IgD-negative memory B cell (primary cell): ENCODE measurements at regions not wholly inside any gene's neighbourhood (a gene's known extent, or its start where the extent isn't known, plus 50 kb on each side); places are given as distances from the start of the nearest gene placed in this dataset.

Experiments used
- H3K27ac Mint-ChIP-seq, 3 donors: one replicate each; pipeline ENCODE4 v1.8.0; 2020 to 2022; ENCODE audit warnings: mild to moderate bottlenecking in 3 of 3, mixed read lengths in 3 of 3, moderate library complexity in 1 of 3
- H3K27me3 Mint-ChIP-seq: one replicate; pipeline ENCODE4 v1.8.0; 2021; ENCODE audit warnings: mixed read lengths
- H3K36me3 Mint-ChIP-seq: one replicate; pipeline ENCODE4 v1.8.0; 2020; ENCODE audit warnings: mild to moderate bottlenecking, mixed read lengths
- H3K4me1 Mint-ChIP-seq, 3 donors: one replicate each; pipeline ENCODE4 v1.8.0; 2020 to 2022; ENCODE audit warnings: mixed read lengths in 3 of 3, mild to moderate bottlenecking in 1 of 3
- H3K4me3 Mint-ChIP-seq, 4 donors: one replicate each; pipeline ENCODE4 v1.8.0; 2020 to 2022; ENCODE audit warnings: mild to moderate bottlenecking in 4 of 4, mixed read lengths in 4 of 4, moderate library complexity in 3 of 4
- H3K9me3 Mint-ChIP-seq, 3 donors: one replicate each; pipeline ENCODE4 v1.8.0; 2020 to 2021; ENCODE audit warnings: mixed read lengths in 3 of 3, mild to moderate bottlenecking in 1 of 3

DNA sequence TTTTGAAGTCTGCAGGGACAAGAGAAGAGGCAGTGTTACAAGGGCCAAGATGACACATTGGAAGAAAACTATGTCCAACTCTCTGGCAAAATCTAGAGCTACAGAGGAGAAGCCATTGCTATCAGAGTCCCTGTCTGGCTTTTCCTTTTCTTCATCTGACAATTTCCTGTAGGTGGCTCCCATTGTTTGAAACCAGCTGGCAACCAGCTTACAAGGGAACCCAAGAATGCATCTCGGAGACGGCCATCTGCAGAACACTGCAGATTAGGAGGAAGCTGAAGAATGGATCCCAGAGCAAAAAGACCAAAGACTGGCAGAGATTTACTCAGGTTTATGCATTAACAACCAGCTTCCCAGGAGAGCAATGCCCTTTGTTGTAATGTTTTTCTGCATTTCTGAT is 216.2 kb upstream of the CTSO start:
- H3K36me3 Mint-ChIP-seq: no peaks in the 10 kb centered on the region
- H3K27ac Mint-ChIP-seq: no peak overlapping the region
- no peaks in the 10 kb centered on the region for H3K4me1 Mint-ChIP-seq
- H3K27me3 Mint-ChIP-seq: no peaks in the 10 kb centered on the region
- H3K4me3 Mint-ChIP-seq: no peak overlapping the region
- H3K9me3 Mint-ChIP-seq: peaks cover 0 to 9% (median 4%) of the 10 kb centered on the region in 3 donors

- Mint-ChIP-seq H3K27ac (no peak overlapping the region), H3K36me3 (no peaks in the 10 kb centered on the region)
Observed at GRCh38 chr4:156169011-156169410, 215.3 kb upstream of the CTSO start.

DNA sequence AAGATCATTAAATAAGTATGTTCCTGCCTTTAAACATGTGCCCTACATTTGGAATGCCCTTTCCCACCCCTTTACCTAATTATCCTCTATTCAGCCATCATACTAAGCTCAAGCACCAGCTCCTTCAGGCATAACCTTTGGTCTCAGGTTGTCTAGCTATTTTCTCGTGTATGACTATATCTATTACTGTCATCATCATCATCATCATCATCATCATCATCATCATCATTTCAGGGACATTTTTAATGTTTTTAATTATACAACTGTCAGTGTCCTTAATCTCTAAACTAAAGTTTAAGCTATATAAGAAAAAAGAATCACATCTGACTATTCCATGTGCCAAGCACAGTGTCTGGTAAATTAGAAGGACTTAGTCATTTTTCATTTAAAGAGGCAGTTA is 214.6 kb upstream of the CTSO start:
- Mint-ChIP-seq H3K36me3 (no peaks in the 10 kb centered on the region), H3K27ac (no peak overlapping the region), H3K4me1 (no peaks in the 10 kb centered on the region), H3K27me3 (no peaks in the 10 kb centered on the region), H3K4me3 (no peak overlapping the region), H3K9me3 (peaks cover 0 to 13% (median 6%) of the 10 kb centered on the region in 3 donors)

More at GRCh38 chr4:156169011-156169410, 215.3 kb upstream of the CTSO start:
- Mint-ChIP-seq H3K4me3 (no peak overlapping the region), H3K9me3 (peaks cover 0 to 9% (median 6%) of the 10 kb centered on the region in 3 donors), H3K27me3 (no peaks in the 10 kb centered on the region), H3K4me1 (no peaks in the 10 kb centered on the region)

DNA sequence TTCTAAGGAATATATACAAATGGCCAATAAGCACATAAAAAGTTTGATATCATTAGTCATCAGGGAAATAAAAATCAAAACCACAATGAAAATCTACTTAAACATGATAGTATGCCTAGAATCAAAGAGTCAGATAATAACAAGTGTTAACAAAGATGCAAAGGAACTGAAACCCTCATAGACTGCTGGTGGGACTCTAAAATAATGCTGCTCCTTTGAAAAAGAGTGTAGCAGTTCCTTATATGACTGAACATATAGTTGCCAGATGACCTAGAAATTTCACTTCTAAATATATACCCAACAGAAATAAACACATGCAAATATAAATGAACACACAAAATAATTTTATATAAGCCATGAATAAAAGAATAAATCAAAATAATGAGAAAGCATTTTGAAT is 205.1 kb upstream of the CTSO start:
- Mint-ChIP-seq H3K9me3 (peaks cover 0 to 6% (median 0%) of the 10 kb centered on the region in 3 donors), H3K27me3 (no peaks in the 10 kb centered on the region), H3K4me3 (no peak overlapping the region), H3K27ac (no peak overlapping the region), H3K4me1 (no peaks in the 10 kb centered on the region), H3K36me3 (no peaks in the 10 kb centered on the region)

DNA sequence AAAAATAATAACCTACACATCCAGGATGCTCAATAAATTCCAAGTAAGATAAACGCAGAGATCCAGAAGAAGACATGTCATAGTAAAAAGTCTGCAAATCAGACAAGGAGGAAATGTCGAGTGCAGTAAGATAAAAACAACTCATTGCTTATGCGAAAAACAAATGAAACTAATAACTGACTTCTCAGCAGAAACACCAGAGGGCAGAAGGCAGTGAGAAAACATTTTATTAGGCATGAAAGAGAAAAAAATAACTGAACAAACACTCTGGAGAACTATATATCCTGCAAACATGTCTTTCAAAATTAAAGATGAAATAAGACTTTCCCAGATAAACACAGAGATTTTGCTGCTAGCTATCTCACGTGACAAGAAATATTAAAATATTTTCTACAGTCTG is 201.3 kb upstream of the CTSO start:
- Mint-ChIP-seq H3K27ac (no peak overlapping the region), H3K4me1 (no peaks in the 10 kb centered on the region), H3K27me3 (no peaks in the 10 kb centered on the region), H3K9me3 (peaks cover 0 to 2% (median 0%) of the 10 kb centered on the region in 3 donors), H3K36me3 (no peaks in the 10 kb centered on the region), H3K4me3 (no peak overlapping the region)

DNA sequence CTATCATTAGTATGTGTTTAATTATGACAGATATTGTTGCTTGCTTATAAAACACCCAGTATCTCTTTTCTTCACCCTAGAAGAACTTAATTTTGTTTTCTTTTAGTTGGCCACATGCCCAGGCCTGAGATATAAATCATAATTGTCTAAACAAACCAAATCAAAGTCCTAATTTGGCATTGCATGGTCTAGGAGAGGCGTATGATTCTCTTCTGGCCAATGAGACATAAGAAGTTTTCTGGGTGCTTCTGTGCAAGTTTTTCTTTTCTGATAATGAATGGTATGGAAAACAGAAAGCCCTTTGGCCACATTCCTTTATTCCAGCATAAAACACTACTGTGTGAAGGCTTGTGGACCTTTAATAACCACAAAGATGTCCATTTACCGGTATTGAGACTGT is 192.9 kb upstream of the CTSO start:
- no peak overlapping the region for H3K27ac Mint-ChIP-seq
- peaks cover 0 to 2% (median 2%) of the 10 kb centered on the region in 3 donors for H3K9me3 Mint-ChIP-seq
- no peak overlapping the region for H3K4me3 Mint-ChIP-seq
- no peaks in the 10 kb centered on the region for H3K4me1 Mint-ChIP-seq
- no peaks in the 10 kb centered on the region for H3K27me3 Mint-ChIP-seq
- no peaks in the 10 kb centered on the region for H3K36me3 Mint-ChIP-seq

- Mint-ChIP-seq H3K36me3 (no peaks in the 10 kb centered on the region), H3K9me3 (peaks cover 0 to 2% (median 2%) of the 10 kb centered on the region in 3 donors), H3K27me3 (no peaks in the 10 kb centered on the region), H3K27ac (no peak overlapping the region), H3K4me3 (no peak overlapping the region), H3K4me1 (no peaks in the 10 kb centered on the region)
Observed at GRCh38 chr4:156144961-156145360, 191.3 kb upstream of the CTSO start.

- H3K27ac Mint-ChIP-seq: no peak overlapping the region
- peaks cover 0 to 5% (median 0%) of the 10 kb centered on the region in 3 donors for H3K9me3 Mint-ChIP-seq
- H3K4me1 Mint-ChIP-seq: no peaks in the 10 kb centered on the region
- H3K36me3 Mint-ChIP-seq: no peaks in the 10 kb centered on the region
- no peak overlapping the region for H3K4me3 Mint-ChIP-seq
- no peaks in the 10 kb centered on the region for H3K27me3 Mint-ChIP-seq
Observed at GRCh38 chr4:156138781-156139280, 185.2 kb upstream of the CTSO start.

GRCh38 chr4:156137679-156138473 is 184.2 kb upstream of the CTSO start:
- Mint-ChIP-seq H3K4me3 (no peak overlapping the region), H3K36me3 (no peaks in the 10 kb centered on the region)

GRCh38 chr4:156132196-156132595 is 178.5 kb upstream of the CTSO start:
- Mint-ChIP-seq H3K4me1 (no peaks in the 10 kb centered on the region), H3K27ac (no peak overlapping the region), H3K27me3 (no peaks in the 10 kb centered on the region), H3K36me3 (no peaks in the 10 kb centered on the region), H3K9me3 (peaks cover 0 to 18% (median 7%) of the 10 kb centered on the region in 3 donors), H3K4me3 (no peak overlapping the region)

More at GRCh38 chr4:156137679-156138473, 184.2 kb upstream of the CTSO start:
- H3K9me3 Mint-ChIP-seq: peaks cover 0 to 9% (median 5%) of the 10 kb centered on the region in 3 donors
- no peaks in the 10 kb centered on the region for H3K4me1 Mint-ChIP-seq
- no peaks in the 10 kb centered on the region for H3K27me3 Mint-ChIP-seq
- H3K27ac Mint-ChIP-seq: no peak overlapping the region

DNA sequence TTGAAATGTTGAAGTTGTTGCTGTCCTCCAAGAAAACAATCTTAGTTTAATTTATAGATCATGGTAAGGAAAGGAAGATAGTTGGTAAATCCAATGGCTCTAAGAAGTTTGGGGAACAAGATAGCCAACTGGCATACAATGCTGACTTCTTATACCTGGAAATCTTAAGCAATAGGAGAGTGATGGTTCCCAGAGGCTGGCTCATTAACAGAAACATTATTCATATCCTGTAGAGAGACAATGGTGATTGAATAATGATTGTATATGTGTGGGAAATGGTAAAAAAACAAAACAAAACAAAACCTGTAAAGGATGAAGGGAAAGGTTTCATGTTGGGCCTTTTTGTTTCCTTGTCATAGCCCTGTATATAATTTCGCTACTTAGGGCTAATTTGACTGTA is 174.9 kb upstream of the CTSO start:
- Mint-ChIP-seq H3K27me3 (no peaks in the 10 kb centered on the region), H3K9me3 (peaks cover 1 to 21% (median 6%) of the 10 kb centered on the region in 3 donors), H3K4me1 (no peaks in the 10 kb centered on the region), H3K27ac (no peak overlapping the region), H3K36me3 (no peaks in the 10 kb centered on the region), H3K4me3 (no peak overlapping the region)

DNA sequence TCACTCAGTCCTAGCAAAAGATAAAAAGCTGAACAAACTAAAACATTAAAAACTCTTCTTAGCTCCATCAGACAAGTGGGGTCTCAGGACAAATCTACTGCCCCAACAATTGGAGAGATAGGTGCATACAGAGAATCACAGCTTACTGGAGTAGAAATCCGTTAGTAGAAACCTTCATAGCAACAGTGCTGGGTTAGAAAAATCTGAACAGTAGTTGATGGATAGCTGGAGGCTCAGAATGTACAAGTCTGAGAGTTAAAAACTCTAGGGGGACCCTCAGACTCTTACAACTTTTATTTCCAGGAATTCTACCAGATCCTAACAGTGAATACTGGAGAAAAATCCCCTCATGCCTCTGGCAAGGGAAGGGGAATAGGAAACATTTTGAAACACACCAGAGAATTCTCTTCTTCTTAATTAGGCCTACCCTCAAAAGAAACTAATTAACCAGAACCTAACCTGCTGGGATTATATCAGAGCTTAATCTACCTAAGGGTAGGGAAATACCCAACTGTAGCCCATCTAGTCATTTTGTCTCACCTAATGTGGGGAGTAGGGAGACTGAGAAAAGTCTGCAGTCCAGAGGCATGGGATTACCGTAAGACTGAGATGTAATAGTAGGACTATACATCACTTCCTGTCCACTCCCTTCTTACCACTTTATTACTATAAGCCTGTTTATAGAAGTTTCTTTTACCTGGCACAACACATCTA is 165.0 kb upstream of the CTSO start:
- H3K4me3 Mint-ChIP-seq: no peak overlapping the region
- H3K9me3 Mint-ChIP-seq: peaks cover 0 to 2% (median 0%) of the 10 kb centered on the region in 3 donors
- no peak overlapping the region for H3K27ac Mint-ChIP-seq
- H3K4me1 Mint-ChIP-seq: no peaks in the 10 kb centered on the region
- H3K36me3 Mint-ChIP-seq: no peaks in the 10 kb centered on the region
- no peaks in the 10 kb centered on the region for H3K27me3 Mint-ChIP-seq

DNA sequence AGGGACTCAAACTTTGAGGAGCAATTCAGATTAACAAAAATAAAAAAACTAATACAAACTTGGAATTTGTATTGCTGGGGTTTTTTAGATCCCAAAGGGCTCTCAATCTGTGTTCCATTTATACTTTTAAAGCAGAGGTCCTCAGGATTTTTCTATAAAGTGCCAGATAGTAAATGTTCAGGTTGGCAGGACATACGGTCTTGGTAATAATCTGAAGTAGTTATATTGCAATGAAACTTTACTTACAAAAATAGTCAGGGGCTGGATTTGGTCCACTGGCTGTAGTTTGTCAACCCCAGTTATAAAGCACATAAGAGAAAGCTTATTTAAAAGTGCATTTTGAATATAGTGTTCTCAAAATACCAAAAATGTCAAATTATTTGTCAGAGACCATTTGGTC is 164.1 kb upstream of the CTSO start:
- Mint-ChIP-seq H3K9me3 (peaks cover 0 to 2% (median 0%) of the 10 kb centered on the region in 3 donors), H3K27ac (no peak overlapping the region), H3K4me3 (no peak overlapping the region), H3K27me3 (no peaks in the 10 kb centered on the region), H3K4me1 (no peaks in the 10 kb centered on the region), H3K36me3 (no peaks in the 10 kb centered on the region)

- H3K36me3 Mint-ChIP-seq: no peaks in the 10 kb centered on the region
- H3K27me3 Mint-ChIP-seq: no peaks in the 10 kb centered on the region
- no peaks in the 10 kb centered on the region for H3K9me3 Mint-ChIP-seq
- H3K27ac Mint-ChIP-seq: no peak overlapping the region
- H3K4me3 Mint-ChIP-seq: no peak overlapping the region
- no peaks in the 10 kb centered on the region for H3K4me1 Mint-ChIP-seq
Observed at GRCh38 chr4:156116991-156117390, 163.3 kb upstream of the CTSO start.

DNA sequence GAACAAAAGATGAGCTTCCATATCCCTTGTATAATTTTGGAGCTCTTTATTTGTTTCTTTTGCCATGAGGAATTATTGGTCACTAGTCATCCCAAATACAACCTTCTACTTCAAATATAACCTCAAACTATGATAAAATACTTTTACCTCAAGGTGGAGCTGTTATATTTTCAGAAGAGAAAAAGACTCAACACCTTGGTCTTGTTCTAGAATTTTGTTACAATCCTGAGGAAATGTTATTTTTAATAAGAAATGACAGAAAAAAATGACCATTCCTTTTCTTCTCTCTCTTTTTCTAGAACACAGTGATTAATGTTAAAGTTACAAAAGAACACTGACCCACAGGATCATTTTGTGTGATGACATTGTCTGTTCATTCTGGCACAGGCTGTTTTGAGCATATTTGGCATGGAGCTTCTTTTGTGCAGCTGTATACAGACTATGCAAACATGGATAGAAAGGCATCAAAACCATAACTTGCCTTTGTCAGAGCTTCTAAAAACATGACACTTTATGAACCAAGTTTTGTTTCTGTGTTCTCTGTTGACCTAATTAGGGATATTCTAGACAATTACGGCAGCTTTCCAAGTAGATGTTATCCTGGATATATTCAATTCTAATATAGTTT is 159.6 kb upstream of the CTSO start:
- H3K4me1 Mint-ChIP-seq: no peaks in the 10 kb centered on the region

More for the DNA sequence above, 159.6 kb upstream of the CTSO start:
- no peak overlapping the region for H3K27ac Mint-ChIP-seq
- H3K4me3 Mint-ChIP-seq: no peak overlapping the region
- peaks cover 0 to 2% (median 0%) of the 10 kb centered on the region in 3 donors for H3K9me3 Mint-ChIP-seq
- no peaks in the 10 kb centered on the region for H3K27me3 Mint-ChIP-seq
- no peaks in the 10 kb centered on the region for H3K36me3 Mint-ChIP-seq
